Neuronal stem cell (in vitro differentiated cells): ENCODE measurements at regions not wholly inside any gene's neighbourhood (a gene's known extent, or its start where the extent isn't known, plus 50 kb on each side); places are given as distances from the start of the nearest gene placed in this dataset.

ENCODE experiments used
- DNase-seq: peaks from one replicate; pipeline ENCODE4 v3.0.0-alpha.2; 2013; ENCODE audit warnings: low spot score
- H2AFZ ChIP-seq: one replicate; pipeline ENCODE4 v1.6.1; 2013; ENCODE audit warnings: mild to moderate bottlenecking, low read length, inconsistent platforms
- H2AK5ac ChIP-seq: 2 replicates; pipeline ENCODE4 v1.6.1; 2013; ENCODE audit warnings: low read depth, mild to moderate bottlenecking, inconsistent platforms, low read length, moderate library complexity, mixed read lengths
- H2BK120ac ChIP-seq: 2 replicates; pipeline ENCODE4 v1.6.1; 2013; ENCODE audit warnings: low read depth, mild to moderate bottlenecking, inconsistent platforms, low read length, moderate library complexity, mixed read lengths
- H2BK12ac ChIP-seq: one replicate; pipeline ENCODE4 v1.6.1; 2013; ENCODE audit warnings: low read length, inconsistent platforms
- H2BK15ac ChIP-seq: 2 replicates; pipeline ENCODE4 v1.6.1; 2013; ENCODE audit warnings: mild to moderate bottlenecking, low read length, inconsistent platforms, mixed read lengths
- H2BK5ac ChIP-seq: one replicate; pipeline ENCODE4 v1.6.1; 2013; ENCODE audit warnings: inconsistent platforms, mild to moderate bottlenecking, low read length, moderate library complexity
- H3K14ac ChIP-seq: one replicate; pipeline ENCODE4 v1.6.1; 2013; ENCODE audit warnings: low read length, inconsistent platforms
- H3K18ac ChIP-seq: 2 replicates; pipeline ENCODE4 v1.6.1; 2013; ENCODE audit warnings: low read length, inconsistent platforms
- H3K23ac ChIP-seq: 2 replicates; pipeline ENCODE4 v1.6.1; 2013; ENCODE audit warnings: low read depth, mild to moderate bottlenecking, mixed read lengths, low read length, inconsistent platforms; ENCODE audit not compliant: poor library complexity
- H3K27ac ChIP-seq: replicated peaks from 3 replicates; pipeline ENCODE4 v1.5.1; 2013; ENCODE audit warnings: low read length, inconsistent platforms
- H3K27me3 ChIP-seq, 3 experiments: 2 replicates each; pipeline ENCODE4 v1.6.1; 2013; ENCODE audit warnings: low read length in 3 of 3, mild to moderate bottlenecking in 2 of 3, inconsistent platforms in 1 of 3, low read depth in 1 of 3, mixed read lengths in 1 of 3, moderate library complexity in 1 of 3; ENCODE audit not compliant: control insufficient read depth in 3 of 3, insufficient read depth in 3 of 3
- H3K36me3 ChIP-seq, 2 donors: replicated peaks in 1 of 2; 2 replicates each; pipeline ENCODE4 v1.6.1; 2013; ENCODE audit warnings: low read length in 2 of 2; ENCODE audit not compliant: control insufficient read depth in 2 of 2, insufficient read depth in 2 of 2
- H3K4ac ChIP-seq: 2 replicates; pipeline ENCODE4 v1.6.1; 2013; ENCODE audit warnings: inconsistent platforms, mild to moderate bottlenecking, low read length, moderate library complexity
- H3K4me1 ChIP-seq, 2 donors: 1 replicate in 1 of 2; 2 replicates in 1 of 2; pipeline ENCODE4 v1.6.1; 2013; ENCODE audit warnings: low read length in 2 of 2, low read depth in 1 of 2; ENCODE audit not compliant: control insufficient read depth in 2 of 2, insufficient read depth in 1 of 2
- H3K4me2 ChIP-seq: one replicate; pipeline ENCODE4 v1.6.1; 2013; ENCODE audit warnings: mild to moderate bottlenecking, low read length, inconsistent platforms; ENCODE audit not compliant: insufficient read depth, poor library complexity, severe bottlenecking
- H3K4me3 ChIP-seq, 2 donors: 2 replicates each; pipeline ENCODE4 v1.5.1; 2013; ENCODE audit warnings: low read length in 2 of 2, mild to moderate bottlenecking in 2 of 2, inconsistent platforms in 1 of 2, moderate library complexity in 1 of 2
- H3K79me1 ChIP-seq: one replicate; pipeline ENCODE4 v1.6.1; 2013; ENCODE audit warnings: low read depth, mild to moderate bottlenecking, inconsistent platforms, low read length, moderate library complexity
- H3K9ac ChIP-seq: one replicate; pipeline ENCODE4 v1.6.1; 2013; ENCODE audit warnings: mild to moderate bottlenecking, low read depth, low read length, inconsistent platforms; ENCODE audit not compliant: poor library complexity
- H3K9me3 ChIP-seq, 2 donors: replicated peaks in 1 of 2; 2 replicates each; pipeline versions ENCODE3 to v1.6.1; 2013; ENCODE audit warnings: low read length in 2 of 2, mild to moderate bottlenecking in 2 of 2, inconsistent platforms in 1 of 2, low read depth in 1 of 2, mixed read lengths in 1 of 2, moderate library complexity in 1 of 2; ENCODE audit not compliant: control insufficient read depth in 2 of 2, insufficient read depth in 1 of 2
- H4K8ac ChIP-seq: one replicate; pipeline ENCODE4 v1.6.1; 2013; ENCODE audit warnings: low read depth, mild to moderate bottlenecking, inconsistent platforms, low read length, moderate library complexity
- H4K91ac ChIP-seq: one replicate; pipeline ENCODE4 v1.6.1; 2013; ENCODE audit warnings: low read length, low read depth, mild to moderate bottlenecking, inconsistent platforms; ENCODE audit not compliant: poor library complexity
- WGBS, 2 donors: extraction: QIAGEN DNeasy Blood & Tissue Kit; methylation state at CpG; one replicate each; pipeline ENCODE4 v1.1.7; 2013; ENCODE audit warnings: missing lambda C conversion rate in 2 of 2, mixed read lengths in 1 of 2; ENCODE audit not compliant: insufficient read length in 2 of 2, insufficient replicate concordance in 1 of 2; ENCODE audit errors: extremely low coverage in 2 of 2; 5-methylcytosine and 5-hydroxymethylcytosine counted together

- Histone ChIP-seq H3K9me3 (peaks cover 0 to 5% of the 10 kb centered on the region in 2 donors), H2BK12ac (no peak overlapping the region), H3K14ac (no peak overlapping the region), H3K79me1 (peaks cover 2% of the 10 kb centered on the region), H3K4ac (no peak overlapping the region), H2BK15ac (peak overlapping the region; percentile 21), H2BK120ac (no peak overlapping the region), H4K91ac (peak overlapping the region; percentile 12), H3K18ac (no peak overlapping the region), H4K8ac (no peak overlapping the region), H3K36me3 (no peaks in the 10 kb centered on the region), H2AFZ (no peak overlapping the region), H3K4me1 (peaks cover 7 to 22% of the 10 kb centered on the region in 2 donors), H3K27me3 (peaks cover 0 to 2% (median 0%) of the 10 kb centered on the region in 3 experiments), H3K27ac (no peak overlapping the region), H3K4me2 (no peak overlapping the region), H3K9ac (no peak overlapping the region), H3K23ac (peak overlapping the region; percentile 60), H3K4me3 (no peak overlapping the region), H2AK5ac (no peak overlapping the region), H2BK5ac (no peak overlapping the region)
- no peak for DNase-seq
- WGBS, 2 donors: no CpG with 5 or more reads among the region's 6 CpGs
These were observed 250.2 kb upstream of the CIBAR2 start for GRCh38 chr16:85362443-85362842.

GRCh38 chr16:85363427-85363826, 249.7 kb upstream of the GSE1 start:
- H3K9ac ChIP-seq: no peak overlapping the region
- peaks cover 7 to 22% of the 10 kb centered on the region in 2 donors for H3K4me1 ChIP-seq
- H4K91ac ChIP-seq: no peak overlapping the region
- peak overlapping the region; percentile 32 for H2AK5ac ChIP-seq
- no peak overlapping the region for H2BK120ac ChIP-seq
- H2BK12ac ChIP-seq: no peak overlapping the region
- H4K8ac ChIP-seq: no peak overlapping the region
- no peak overlapping the region for H2BK5ac ChIP-seq
- no peaks in the 10 kb centered on the region for H3K36me3 ChIP-seq
- H3K4ac ChIP-seq: no peak overlapping the region
- no peak overlapping the region for H3K18ac ChIP-seq
- H3K27ac ChIP-seq: no peak overlapping the region
- peaks cover 0 to 5% of the 10 kb centered on the region in 2 donors for H3K9me3 ChIP-seq
- no CpG with 5 or more reads among the region's 5 CpGs for WGBS, 2 donors
- no peak overlapping the region for H3K23ac ChIP-seq
- H3K14ac ChIP-seq: no peak overlapping the region
- no peak overlapping the region for H3K4me2 ChIP-seq
- H2BK15ac ChIP-seq: peak overlapping the region; percentile 30
- H2AFZ ChIP-seq: no peak overlapping the region
- H3K4me3 ChIP-seq: no peak overlapping the region
- DNase-seq: no peak
- peaks cover 0 to 2% (median 0%) of the 10 kb centered on the region in 3 experiments for H3K27me3 ChIP-seq
- peaks cover 2% of the 10 kb centered on the region for H3K79me1 ChIP-seq

- Histone ChIP-seq H2AFZ (no peak overlapping the region), H2BK120ac (no peak overlapping the region), H3K9ac (no peak overlapping the region), H3K9me3 (peaks cover 0 to 5% of the 10 kb centered on the region in 2 donors), H4K91ac (no peak overlapping the region), H3K4me1 (peaks cover 5 to 18% of the 10 kb centered on the region in 2 donors), H3K27ac (no peak overlapping the region), H2BK15ac (no peak overlapping the region), H2AK5ac (no peak overlapping the region), H3K23ac (no peak overlapping the region), H3K27me3 (peaks cover 0 to 2% (median 0%) of the 10 kb centered on the region in 3 experiments), H3K14ac (no peak overlapping the region), H3K4me3 (no peak overlapping the region), H3K18ac (peak overlapping the region; percentile 25), H4K8ac (no peak overlapping the region), H2BK5ac (no peak overlapping the region), H3K4me2 (no peak overlapping the region), H3K4ac (no peak overlapping the region), H2BK12ac (no peak overlapping the region), H3K36me3 (no peaks in the 10 kb centered on the region), H3K79me1 (peaks cover 2% of the 10 kb centered on the region)
- WGBS, 2 donors: no CpG with 5 or more reads among the region's 10 CpGs
- no peak for DNase-seq
These were observed 249.2 kb upstream of the GSE1 start for GRCh38 chr16:85363881-85364280.

- H3K9ac ChIP-seq: no peak overlapping the region
- no peak for DNase-seq
- H3K36me3 ChIP-seq: no peaks in the 10 kb centered on the region
These were observed 248.6 kb upstream of the GSE1 start for GRCh38 chr16:85364323-85365040.

More at GRCh38 chr16:85364323-85365040, 248.6 kb upstream of the GSE1 start:
- H2AFZ ChIP-seq: no peak overlapping the region
- no peak overlapping the region for H2BK120ac ChIP-seq
- no peak overlapping the region for H2BK5ac ChIP-seq
- peaks cover 5 to 15% of the 10 kb centered on the region in 2 donors for H3K4me1 ChIP-seq
- WGBS, 2 donors: no CpG with 5 or more reads among the region's 21 CpGs
- H3K4me3 ChIP-seq: no peak overlapping the region
- peak overlapping the region; percentile 89 for H3K18ac ChIP-seq
- peak overlapping the region; percentile 69 for H3K23ac ChIP-seq
- peak overlapping the region; percentile 72 for H2AK5ac ChIP-seq
- peaks cover 2% of the 10 kb centered on the region for H3K79me1 ChIP-seq
- peak overlapping the region; percentile 10 for H2BK15ac ChIP-seq
- no peak overlapping the region for H3K4me2 ChIP-seq
- no peak overlapping the region for H3K4ac ChIP-seq
- no peak overlapping the region for H4K91ac ChIP-seq
- peaks cover 0 to 2% (median 0%) of the 10 kb centered on the region in 3 experiments for H3K27me3 ChIP-seq
- H4K8ac ChIP-seq: peak overlapping the region; percentile 24
- H2BK12ac ChIP-seq: peak overlapping the region; percentile 65
- H3K27ac ChIP-seq: no peak overlapping the region
- H3K9me3 ChIP-seq: peaks cover 0 to 5% of the 10 kb centered on the region in 2 donors
- peak overlapping the region; percentile 91 for H3K14ac ChIP-seq
